ENCODE measurements at regions not wholly inside any gene's neighbourhood (a gene's known extent, or its start where the extent isn't known, plus 50 kb on each side); places are given as distances from the start of the nearest gene placed in this dataset.

- no peak for TF ChIP-seq POLR2A (IDR thresholded peaks at IDR 0.05; ENCODE audit: low read depth, low read length)
- no peak for TF ChIP-seq TAF1 (IDR thresholded peaks at IDR 0.05; ENCODE audit: low read depth, low read length)
- TF ChIP-seq POLR2AphosphoS5 (IDR thresholded peaks at IDR 0.05; ENCODE audit: low read depth, low read length): no peak
- no peak for TF ChIP-seq SPI1 (IDR thresholded peaks at IDR 0.05; ENCODE audit: low read depth, low read length)
Observed at GRCh38 chr3:135364676-135365075, 569.6 kb downstream of the EPHB1 start.

All from GM12891 (cell line).